GM12874 (cell line): ENCODE measurements at regions not wholly inside any gene's neighbourhood (a gene's known extent, or its start where the extent isn't known, plus 50 kb on each side); places are given as distances from the start of the nearest gene placed in this dataset.

Experiments used
- TF ChIP-seq, protein P1 (sequence below): IDR thresholded peaks from 2 replicates; pipeline ENCODE4 v1.5.1; 2011; ENCODE audit warnings: low read depth, mild to moderate bottlenecking, control low read depth, low read length, moderate library complexity; ENCODE audit not compliant: insufficient read depth

DNA sequence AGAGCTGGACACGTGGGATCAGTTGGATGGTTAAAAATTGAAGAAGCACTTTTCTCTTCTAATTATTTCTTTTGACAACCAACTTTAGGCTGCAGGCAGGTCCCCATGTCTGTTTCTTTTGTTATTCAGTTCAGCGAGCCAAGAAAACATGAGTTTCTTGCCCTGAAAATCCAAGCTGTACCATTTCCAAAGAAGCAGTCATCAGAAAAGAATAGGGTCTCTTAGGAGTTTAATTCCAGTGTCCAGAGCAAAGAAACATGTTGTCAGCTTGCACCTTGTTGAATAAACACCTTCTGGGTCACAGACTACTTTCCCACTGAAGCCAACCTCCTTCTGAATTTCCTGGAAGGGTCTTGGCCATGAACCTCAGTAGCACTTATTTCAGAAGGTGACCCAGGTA, 170.5 kb upstream of the COPS8 start:
- TF ChIP-seq, protein P1, sequence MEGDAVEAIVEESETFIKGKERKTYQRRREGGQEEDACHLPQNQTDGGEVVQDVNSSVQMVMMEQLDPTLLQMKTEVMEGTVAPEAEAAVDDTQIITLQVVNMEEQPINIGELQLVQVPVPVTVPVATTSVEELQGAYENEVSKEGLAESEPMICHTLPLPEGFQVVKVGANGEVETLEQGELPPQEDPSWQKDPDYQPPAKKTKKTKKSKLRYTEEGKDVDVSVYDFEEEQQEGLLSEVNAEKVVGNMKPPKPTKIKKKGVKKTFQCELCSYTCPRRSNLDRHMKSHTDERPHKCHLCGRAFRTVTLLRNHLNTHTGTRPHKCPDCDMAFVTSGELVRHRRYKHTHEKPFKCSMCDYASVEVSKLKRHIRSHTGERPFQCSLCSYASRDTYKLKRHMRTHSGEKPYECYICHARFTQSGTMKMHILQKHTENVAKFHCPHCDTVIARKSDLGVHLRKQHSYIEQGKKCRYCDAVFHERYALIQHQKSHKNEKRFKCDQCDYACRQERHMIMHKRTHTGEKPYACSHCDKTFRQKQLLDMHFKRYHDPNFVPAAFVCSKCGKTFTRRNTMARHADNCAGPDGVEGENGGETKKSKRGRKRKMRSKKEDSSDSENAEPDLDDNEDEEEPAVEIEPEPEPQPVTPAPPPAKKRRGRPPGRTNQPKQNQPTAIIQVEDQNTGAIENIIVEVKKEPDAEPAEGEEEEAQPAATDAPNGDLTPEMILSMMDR = no peak

DNA sequence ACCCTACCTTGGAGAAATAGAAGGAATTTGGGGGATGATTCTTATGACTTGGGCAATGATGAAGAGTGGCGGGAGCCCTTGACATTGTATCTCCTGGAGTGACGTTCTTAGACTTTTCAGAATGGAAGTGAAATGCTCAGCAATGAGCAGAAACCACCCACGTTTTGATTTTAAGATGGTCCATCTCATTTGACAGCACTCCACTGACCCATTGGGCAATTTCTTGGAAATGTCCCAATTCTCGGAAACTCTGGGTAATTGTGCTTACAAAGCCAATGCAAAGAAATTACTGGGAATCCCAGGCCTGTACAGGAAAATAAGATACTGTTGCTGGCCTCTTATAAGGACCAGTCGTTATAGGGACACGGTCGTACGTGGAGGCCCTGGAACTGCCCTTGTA, 170.0 kb upstream of the COPS8 start:
- TF ChIP-seq, protein P1 = no peak

DNA sequence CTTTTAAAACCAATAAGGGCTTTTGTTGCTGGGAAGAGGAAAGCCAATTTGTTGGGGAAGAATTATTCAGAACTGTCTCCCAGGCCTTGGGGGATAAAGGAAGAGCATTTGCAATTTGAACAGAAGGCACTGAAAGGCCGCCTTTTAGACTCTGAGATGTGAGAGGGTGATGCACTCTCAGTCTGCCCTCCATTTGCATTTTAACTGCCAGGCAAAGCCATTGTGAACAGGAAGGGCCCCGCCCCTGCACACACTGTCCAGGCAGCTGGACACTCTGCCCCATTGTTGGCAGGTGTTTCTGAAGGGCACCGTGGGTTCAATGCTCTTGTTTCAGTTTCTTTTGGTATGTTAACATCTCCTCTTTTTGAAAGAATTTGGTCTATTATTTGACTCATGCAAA, 169.5 kb upstream of the COPS8 start:
- TF ChIP-seq, protein P1 = no peak

DNA sequence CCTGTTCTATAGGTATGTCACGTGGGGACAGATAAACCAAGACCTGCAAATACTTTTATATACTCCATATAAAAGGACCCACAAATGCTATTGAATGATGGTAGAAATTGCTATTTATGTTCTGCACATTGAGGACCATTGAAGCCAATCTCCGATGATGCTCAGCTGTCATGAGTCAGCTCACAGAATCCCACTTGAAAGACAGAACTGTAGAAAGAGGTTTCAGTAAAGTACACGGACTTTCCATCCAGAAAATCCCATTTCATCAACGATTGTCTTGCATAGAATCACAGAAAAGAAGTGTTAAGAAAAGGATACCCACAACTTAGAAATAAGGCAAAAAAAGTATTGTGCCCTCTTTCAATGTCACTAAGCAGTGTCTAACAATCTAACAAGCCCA, 169.0 kb upstream of the COPS8 start:
- TF ChIP-seq, protein P1 = no peak

DNA sequence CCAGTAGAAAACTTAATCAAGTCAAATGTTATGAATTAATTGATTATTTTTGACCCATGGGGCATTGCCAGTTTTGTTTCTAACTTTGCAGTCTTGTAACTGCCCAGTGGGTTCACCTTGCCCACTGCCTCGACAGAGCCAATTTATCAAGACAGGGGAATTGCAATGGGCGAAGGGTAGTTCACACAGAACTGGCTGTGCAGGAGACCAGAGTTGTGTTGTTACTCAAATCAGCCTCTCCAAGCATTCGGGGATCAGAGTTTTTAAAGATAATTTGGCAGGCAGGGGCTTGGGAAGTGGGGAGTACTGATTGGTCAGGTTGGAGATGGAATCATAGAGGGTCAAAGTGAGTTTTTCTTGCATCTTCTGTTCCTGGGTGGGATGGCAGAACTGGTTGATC, 168.5 kb upstream of the COPS8 start:
- TF ChIP-seq, protein P1 = no peak

DNA sequence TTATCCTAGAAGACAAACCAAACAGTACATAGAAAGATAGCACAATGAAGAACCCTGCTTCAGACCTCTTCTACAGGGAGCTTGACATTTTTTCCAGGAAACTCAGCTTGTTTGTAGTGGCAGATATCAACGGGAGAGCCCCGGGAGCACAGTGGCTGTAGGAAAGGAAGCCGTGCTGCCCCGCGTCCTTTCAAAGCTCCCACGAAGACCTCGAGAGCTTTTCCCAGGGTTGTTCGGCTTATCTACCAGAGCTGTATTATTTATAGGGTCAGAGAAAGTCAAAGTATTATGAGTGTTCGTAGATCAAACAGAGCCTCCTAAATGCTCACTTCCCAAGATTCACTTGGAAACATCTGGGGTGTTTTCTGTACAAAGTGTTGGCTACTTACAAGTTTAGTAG, 167.1 kb upstream of the COPS8 start:
- TF ChIP-seq, protein P1 = no peak

DNA sequence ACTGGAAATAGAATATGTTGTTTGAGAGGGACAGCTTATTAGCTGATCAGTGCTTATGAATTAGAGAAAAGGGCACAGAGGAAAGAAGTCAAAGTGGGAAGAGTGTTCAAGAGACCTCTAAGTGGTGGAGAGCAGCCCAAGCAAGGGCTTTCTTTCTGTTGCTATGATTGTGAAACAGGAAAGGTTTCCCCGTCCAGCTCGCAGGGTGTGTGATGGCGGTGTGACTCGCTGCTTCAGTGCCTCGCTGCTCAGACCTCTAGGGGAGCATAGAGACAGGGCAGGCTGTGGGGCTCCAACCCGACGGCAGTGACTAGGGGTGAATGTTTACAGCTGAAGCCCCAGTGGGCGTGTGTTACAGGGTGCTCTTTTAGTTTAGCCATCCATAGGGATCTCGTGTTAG, 166.5 kb upstream of the COPS8 start:
- TF ChIP-seq, protein P1 = no peak

DNA sequence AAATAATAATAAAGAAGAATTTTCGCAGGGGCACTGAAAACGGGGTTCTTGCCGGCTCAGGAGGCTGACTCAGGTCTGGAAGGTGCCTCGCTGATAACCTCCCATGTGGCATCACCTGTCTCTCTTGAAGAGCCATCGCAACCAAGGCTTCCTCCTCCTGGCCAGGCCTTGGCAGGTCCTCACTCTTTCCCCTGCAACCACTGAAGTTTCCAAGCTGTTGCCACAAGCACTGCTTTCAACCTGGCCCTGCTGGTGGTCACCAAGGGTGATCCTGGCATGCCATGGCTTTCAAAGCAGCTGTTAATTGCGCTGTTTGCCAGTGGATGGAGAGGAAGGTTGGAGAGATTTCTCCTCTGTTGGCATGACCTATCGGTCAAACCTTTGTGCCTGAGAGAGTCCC, 163.6 kb upstream of the COPS8 start:
- TF ChIP-seq, protein P1 = no peak
